Skeletal muscle cell (primary cell): ENCODE measurements at regions not wholly inside any gene's neighbourhood (a gene's known extent, or its start where the extent isn't known, plus 50 kb on each side); places are given as distances from the start of the nearest gene placed in this dataset.
"Not testable (repeated sequence)": the region's sequence is repeated elsewhere in the genome, so short reads cannot be mapped to it uniquely, and the experiment has no call there.

Source experiments
- DNase-seq: peaks from one replicate; pipeline ENCODE4 v3.0.0-alpha.2; 2010; ENCODE audit warnings: low read depth
- H3K4me3 ChIP-seq: 2 replicates; pipeline ENCODE4 v1.5.1; 2011; ENCODE audit warnings: low read depth, mild to moderate bottlenecking, control low read depth, low read length, moderate library complexity

DNA sequence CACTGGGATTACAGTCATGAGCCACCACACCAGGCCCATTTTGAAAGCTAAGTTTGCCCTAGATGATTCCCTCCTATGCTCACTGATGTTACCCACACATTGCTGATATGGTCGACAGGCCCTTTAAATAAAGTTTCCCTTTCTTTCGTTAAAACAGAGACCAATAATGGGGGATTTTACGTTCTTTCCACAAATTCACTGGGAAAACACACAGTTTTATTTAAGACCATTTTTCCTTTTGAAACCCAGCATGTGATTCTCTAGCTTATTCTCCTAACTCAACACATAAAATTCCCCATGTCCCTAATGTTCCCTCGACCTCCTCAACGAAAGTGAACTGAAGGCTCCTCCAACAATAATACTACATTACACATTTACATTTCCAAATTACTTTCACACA, 223.2 kb downstream of the ANAPC1 start:
- H3K4me3 ChIP-seq: no peak overlapping the region
- DNase-seq: no peak

DNA sequence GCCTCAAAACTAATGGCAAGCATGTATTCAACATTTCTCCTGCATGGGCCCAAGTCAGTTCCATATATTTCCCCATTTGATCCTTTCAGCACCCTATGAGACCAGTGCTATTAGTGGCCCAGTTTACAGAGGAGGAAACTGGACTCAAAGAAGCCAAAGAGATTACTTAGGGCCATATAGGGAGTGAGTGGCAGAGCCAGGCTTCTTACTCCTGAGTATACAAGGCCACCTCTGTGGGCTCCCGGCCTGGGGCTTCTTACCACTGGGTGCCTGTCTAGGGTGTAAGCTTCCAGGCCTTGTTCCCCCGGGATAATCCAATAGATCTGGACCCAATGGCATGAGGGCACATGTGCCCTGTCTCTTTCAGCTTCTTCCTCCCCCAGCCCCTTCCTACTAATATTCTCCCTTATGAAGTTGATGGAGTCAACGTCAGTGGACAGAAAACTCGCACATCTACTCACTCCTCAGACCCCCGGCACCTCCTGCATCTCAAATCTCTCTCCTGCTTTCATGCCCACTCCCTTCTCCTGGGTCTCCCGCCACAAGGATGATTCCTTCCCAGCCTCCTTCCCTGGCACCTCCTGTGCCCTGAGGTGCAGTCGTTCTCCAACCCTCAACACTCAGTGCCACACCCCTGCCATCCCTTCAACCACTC, 222.6 kb downstream of the ANAPC1 start:
- DNase-seq: no peak
- H3K4me3 ChIP-seq: no peak overlapping the region

DNA sequence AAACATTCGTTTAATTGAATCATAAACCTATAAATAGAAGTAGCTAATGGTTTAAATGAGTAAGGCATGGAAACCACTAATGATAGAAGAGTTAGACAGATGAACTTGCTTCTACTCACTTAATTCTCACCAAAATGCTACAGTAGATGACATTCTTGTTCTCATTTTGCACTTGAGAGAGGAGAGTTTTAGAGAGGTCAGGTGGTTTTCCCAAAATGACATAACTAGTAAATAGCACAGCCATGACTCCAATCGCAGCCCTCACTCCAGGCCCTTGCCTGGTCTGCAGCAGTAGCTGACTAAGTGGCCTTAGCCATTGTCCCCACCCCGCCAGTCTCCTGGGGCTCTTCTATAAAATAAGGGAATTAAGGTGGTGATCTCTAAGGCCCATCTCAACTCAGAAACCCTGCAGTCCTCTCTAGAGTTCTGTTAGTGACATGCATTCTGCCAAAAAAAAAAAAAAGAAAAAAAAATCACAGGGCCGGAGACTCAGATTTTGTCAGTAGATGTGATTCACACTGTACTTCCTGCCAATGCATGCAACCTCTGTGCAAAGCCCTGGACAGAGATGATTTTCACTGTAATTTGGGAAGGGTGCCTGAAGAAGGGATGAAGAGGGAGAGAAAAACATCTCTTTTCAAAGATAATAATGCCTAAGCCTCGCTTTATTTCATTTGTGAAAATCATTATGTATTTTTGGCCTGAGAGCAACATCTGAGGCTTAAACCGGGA, 221.8 kb downstream of the ANAPC1 start:
- no peak for DNase-seq
- H3K4me3 ChIP-seq: no peak overlapping the region

GRCh38 chr2:111662771-111663470, 221.1 kb downstream of the ANAPC1 start:
- no peak for DNase-seq
- H3K4me3 ChIP-seq: no peak overlapping the region

DNA sequence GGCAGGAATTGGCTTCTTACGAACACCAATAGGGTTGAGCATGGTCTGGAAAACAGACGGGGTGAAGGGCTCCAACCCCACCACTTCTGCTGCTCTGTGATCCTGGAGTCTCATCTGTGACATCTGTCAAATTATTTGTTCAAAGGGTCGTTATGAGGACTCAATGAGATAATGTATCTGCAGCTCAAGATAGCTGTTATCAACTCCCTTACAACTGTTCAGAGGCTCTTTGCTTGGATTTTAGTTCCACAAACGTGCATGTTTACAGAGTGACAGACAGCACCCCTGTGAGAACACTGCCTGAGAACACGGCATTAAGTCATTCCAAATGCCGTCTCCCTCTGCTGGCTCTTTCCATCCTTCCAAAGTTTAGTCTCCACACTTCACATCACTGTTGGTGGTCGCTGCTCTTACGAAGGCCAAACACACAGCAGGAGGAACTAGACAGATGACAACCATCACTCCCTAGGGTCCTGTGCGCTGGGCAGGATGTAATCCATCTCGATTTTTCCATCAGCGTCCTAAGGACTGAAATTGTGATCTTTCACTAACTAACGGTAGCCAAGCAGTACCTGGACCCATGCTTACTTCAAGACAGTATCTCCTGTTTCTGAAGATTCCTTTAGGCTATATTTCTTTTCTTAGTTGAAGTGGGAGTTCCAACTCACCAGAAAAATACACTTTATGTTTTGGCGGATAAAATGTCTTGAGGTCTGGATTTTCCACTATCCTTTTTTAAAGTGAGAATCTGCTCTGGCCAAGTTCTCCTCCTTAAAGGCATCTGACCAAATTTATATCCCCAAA, 220.3 kb downstream of the ANAPC1 start:
- no peak overlapping the region for H3K4me3 ChIP-seq
- no peak for DNase-seq

- DNase-seq: no peak
- no peak overlapping the region for H3K4me3 ChIP-seq
These were observed 219.6 kb downstream of the ANAPC1 start for GRCh38 chr2:111664275-111664850.

- no peak overlapping the region for H3K4me3 ChIP-seq
- DNase-seq: no peak
These were observed 219.0 kb downstream of the ANAPC1 start for GRCh38 chr2:111665011-111665410.

GRCh38 chr2:111665551-111666116, 218.4 kb downstream of the ANAPC1 start:
- H3K4me3 ChIP-seq: no peak overlapping the region

GRCh38 chr2:111666160-111666559, 217.8 kb downstream of the ANAPC1 start:
- no peak overlapping the region for H3K4me3 ChIP-seq

More at GRCh38 chr2:111665551-111666116, 218.4 kb downstream of the ANAPC1 start:
- DNase-seq: no peak

DNA sequence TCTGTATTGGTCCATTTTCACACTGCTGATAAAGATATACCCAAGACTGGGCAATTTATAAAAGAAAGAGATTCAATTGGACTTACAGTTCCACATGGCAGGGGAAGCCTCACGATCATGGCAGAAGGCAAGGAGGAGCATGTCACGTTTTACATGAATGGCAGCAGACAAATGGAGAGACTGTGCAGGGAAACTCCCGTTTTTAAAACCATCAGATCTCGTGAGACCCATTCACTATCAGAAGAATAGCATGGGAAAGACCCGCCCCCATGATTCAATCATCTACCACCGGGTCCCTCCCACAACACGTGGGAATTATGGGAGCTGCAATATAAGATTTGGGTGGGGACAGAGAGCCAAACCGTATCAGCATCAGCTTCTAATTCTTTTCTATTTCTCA, 217.0 kb downstream of the ANAPC1 start:
- DNase-seq: no peak
- H3K4me3 ChIP-seq: no peak overlapping the region

More at GRCh38 chr2:111666160-111666559, 217.8 kb downstream of the ANAPC1 start:
- DNase-seq: no peak

DNA sequence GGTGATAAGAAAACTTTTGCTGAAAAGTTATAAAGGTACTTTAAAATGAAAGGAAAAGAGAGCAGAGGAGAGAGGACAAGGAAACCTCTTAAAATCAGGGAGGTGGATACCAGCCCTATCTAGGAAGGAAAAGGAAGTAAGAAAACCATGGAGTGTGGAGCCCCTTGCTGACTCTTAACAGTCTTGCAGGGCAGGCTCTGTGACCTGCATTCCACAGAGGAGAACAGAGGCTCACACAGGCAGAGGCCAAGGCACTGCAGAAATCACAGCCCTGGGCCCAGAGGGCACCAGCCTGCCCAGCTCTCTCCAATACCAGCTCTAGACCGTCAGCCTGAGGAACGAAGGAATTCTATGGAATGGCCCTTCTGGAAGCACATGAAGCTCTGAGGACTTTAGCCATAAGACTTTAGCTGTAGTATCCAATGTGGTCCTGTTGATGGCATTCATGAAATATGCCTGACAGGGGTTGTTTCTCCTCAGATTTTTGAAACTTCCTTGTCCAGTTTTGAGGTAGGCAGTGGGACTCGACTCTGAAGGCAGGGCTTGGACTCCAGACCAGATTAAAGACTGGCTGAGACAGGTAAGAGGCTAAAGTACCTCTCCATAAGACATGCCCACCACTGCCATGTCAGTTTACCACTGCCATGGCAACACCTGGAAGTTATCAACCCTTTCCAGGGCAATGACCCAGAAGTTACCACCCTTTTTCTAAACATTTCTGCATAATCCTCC, 216.3 kb downstream of the ANAPC1 start:
- peak; percentile 37 for DNase-seq
- H3K4me3 ChIP-seq: no peak overlapping the region

GRCh38 chr2:111668274-111668616, 215.7 kb downstream of the ANAPC1 start:
- DNase-seq: no peak
- no peak overlapping the region for H3K4me3 ChIP-seq

- no peak overlapping the region for H3K4me3 ChIP-seq
- no peak for DNase-seq
These were observed 215.3 kb downstream of the ANAPC1 start for GRCh38 chr2:111668741-111669140.

GRCh38 chr2:111669928-111670695, 213.9 kb downstream of the ANAPC1 start:
- no peak for DNase-seq
- H3K4me3 ChIP-seq: no peak overlapping the region

- DNase-seq: no peak
These were observed 213.2 kb downstream of the ANAPC1 start for GRCh38 chr2:111670776-111671175.

GRCh38 chr2:111671426-111672150, 212.4 kb downstream of the ANAPC1 start:
- no peak overlapping the region for H3K4me3 ChIP-seq
- no peak for DNase-seq

More at GRCh38 chr2:111670776-111671175, 213.2 kb downstream of the ANAPC1 start:
- H3K4me3 ChIP-seq: no peak overlapping the region

- not testable (repeated sequence) for DNase-seq, H3K4me3 ChIP-seq
These were observed 211.4 kb downstream of the ANAPC1 start for GRCh38 chr2:111672641-111673040.
